HG03135 (cell line): ENCODE measurements at regions not wholly inside any gene's neighbourhood (a gene's known extent, or its start where the extent isn't known, plus 50 kb on each side); places are given as distances from the start of the nearest gene placed in this dataset.
"Not testable (repeated sequence)": the region's sequence is repeated elsewhere in the genome, so short reads cannot be mapped to it uniquely, and the experiment has no call there.

ENCODE experiments used
- ATAC-seq: cut with Tn5 transposase; IDR thresholded peaks from one replicate; pipeline ENCODE4 v1.9.1; 2021; ENCODE audit warnings: mild to moderate bottlenecking, moderate library complexity; ENCODE audit not compliant: unreplicated experiment

DNA sequence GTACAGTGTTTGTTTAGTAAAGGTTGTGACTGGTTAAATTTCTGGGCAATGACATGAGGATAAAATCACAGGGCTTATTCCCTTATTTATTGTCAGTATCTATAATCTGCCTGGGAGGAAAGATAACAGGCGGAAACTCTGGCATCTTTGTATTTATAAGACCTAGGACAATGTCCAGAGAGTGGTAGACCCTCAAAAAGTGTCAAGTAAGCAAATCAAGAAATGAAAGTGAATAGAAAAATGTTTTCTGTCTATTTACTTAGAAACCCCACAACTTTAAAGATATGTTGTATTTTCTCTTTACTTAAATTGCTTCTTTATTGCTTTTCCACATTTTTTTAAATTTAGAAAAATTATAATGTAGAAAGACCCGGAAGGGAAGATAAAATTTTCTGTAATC lies 544.6 kb downstream of the EDEM1 start:
- ATAC-seq = no peak

DNA sequence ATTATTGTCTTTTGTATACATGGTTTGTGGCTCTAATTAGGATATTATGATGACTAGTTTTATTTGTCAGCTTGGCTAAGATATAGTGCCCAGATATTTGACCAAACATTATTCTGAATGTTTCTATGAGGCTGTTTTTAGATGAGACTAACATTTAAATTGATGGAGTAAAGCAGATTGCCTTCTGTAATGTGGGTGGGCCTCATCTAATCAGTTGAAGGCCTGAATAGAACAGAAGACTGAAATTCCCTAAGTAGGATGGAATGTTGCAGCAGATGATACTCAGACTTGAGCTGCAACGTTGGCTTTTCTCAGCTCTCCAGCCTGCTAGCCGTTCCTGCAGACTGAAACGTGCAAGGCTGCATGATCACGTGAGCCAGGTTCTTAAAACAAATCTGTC lies 546.5 kb downstream of the EDEM1 start:
- no peak for ATAC-seq

DNA sequence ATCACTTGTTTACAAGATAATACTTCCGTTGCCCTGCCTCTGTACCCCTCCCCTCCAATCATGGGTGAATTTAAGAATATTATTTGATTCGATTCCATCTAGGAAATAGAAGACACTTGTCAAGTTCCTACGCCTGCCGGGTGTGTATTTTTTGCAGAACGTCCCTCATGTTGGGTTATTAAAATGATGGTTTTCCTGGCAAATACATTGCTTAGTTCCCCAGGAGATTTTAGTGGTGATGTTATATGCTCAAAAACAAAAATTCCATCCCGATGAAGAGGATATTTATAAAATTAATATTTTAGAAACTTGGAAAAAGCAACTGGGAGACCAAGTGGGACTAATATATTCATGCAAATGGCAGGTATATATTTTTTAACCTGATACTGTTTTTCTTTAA lies 548.4 kb downstream of the EDEM1 start:
- ATAC-seq = no peak

DNA sequence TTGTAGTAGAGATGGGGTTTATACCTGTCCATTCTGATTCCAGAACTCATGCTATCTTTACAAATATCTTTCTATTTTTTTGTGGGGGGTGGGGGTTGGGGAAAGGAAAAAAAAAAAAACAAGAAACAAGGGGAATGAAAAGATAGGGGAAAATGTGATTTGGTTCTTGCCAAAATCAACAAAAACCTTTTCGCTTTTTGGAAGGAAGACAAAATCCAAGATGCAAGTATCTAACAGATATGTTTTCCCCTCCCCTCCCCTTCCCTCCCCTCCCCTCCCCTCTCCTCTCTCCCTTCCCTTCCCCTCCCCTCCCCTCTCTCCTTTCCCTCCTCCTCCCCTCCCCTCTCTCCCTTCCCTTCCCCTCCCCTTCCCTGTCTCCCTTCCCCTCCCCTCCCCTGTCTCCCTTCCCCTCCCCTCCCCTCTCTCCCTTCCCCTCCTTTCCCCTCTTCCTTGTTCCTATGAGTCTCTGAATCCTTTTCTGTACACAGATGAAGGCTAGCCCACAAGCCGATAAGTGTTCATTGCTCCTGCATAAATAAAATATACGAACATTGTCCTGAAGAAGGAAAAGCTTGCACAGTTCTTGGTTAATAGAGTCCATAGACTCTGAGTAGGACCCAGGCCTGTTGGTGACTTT lies 551.9 kb downstream of the EDEM1 start:
- no peak for ATAC-seq

DNA sequence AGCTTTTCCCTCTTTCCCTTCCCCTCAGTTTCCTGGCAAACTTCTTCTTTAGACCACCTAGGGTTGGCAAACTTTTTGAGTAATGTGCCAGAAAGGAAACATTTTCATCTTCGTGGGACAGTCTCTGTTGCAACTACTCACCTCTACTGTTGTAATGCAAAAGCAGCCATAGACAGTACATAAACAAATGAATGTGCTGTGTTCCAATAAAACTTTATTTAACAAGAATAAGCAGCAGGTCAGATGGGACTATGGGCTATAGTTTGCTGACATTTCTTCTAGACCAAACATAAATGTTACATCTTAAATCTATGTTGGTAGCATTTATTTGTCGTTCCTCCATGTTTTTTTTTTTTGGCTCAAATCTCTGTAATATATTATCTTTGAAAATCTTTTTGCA lies 552.4 kb downstream of the EDEM1 start:
- no peak for ATAC-seq

DNA sequence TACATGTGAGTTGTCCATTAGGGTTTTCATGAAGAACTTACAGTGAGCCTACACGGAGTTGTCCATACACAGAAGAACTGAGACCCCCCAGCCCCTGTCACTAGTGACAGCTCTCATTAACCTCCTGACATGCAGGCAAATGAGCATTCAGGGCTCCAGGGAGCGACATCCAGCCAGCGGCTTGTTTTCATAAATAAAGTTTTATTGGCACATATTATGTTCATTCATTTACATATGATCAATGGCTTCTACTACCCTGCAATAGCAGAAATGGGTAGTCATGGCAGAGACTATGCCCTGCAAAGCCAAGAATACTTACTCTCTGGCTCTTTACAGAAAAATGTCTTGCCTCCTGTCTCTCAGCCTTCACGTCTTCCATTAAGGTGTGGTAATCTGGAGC lies 553.5 kb downstream of the EDEM1 start:
- ATAC-seq = no peak

DNA sequence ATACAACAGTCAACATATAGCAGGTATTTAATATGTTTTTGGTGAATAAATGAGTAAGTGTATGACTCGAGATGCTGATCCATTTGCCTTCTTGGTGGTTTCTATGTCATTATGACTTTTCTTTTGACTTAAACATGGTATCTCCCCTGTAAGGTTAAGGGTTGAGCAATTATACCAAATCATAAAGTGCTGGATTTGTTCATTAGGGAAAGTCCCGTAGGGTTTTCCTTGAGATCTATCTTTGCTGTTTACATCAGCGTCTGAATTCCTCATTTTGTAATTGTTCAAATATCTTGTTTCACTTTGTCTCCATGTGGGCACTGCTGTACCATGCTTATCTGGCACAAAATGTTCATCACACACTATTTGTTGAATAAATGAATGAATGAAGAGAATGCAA lies 562.6 kb downstream of the EDEM1 start:
- no peak for ATAC-seq

DNA sequence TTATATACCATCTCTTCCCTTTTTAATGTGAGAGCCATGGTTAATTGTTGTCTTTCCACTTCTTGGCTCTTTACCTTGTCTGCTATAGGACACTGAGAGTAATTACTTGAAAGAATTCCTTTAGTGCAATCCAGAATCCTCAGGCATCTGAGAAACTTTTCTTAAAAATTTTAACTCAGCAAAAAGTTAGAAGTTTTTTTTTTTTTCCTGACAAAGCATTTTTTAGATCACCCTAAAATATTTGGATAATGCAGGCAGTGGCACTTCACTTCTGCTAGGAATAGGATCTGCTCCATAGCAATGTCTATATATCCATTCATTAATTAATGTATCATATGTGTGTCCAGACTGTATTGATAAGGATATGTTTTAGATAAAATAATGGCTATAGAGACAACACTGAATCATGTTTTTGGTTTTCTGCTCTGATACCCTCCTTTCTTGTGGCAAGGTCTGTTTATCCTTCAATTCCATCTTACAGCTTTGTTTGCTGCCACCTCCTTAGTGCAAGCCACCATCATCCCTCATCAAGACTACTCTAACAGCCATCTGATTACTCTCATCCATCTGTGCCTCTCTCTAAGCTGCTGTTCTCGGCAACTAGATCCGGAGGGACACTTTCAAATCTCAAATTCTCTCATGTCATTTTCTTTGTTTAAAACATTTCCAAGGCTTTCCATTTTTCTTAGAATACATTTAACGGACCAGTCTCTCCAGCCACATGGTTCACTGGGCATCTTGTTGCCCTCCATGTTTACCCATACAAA lies 563.5 kb downstream of the EDEM1 start:
- no peak for ATAC-seq

DNA sequence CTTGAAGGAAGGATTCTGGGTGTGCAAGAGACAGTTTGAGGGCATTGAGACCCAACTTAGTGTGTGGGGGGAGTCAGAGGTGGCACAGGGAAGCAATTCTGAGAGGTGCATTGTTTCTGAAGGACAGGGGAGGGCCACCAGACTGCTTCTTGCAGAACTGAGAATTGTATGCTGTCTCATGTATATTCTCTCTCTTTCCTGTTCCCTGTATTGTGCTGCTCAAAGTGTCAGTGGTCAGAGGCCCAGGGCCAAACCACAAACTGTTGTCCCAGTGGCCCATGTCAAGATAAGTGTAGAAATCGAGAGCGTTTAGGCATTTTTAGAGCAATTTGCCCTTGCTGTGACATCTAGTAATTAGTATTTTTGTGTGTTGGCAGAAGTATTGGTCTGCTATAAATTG lies 567.1 kb downstream of the EDEM1 start:
- ATAC-seq = no peak

DNA sequence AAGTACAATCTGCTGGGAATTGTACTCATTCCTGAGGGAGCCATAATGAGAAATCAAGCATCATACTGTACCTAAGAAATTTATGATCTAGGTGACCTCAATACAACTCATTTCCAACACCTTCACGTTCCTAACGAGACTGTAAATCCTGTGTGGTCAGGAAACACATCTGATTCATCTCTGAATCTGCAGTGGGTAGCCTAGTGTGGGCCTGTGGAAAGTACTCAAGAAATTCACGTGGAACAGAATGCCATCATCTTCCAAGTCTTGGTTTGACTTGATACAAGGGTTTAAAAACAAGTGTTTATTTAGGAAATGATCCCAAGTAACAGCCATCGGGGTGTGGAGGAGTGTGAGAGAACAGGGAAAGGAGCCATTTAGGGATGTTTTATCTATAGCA lies 568.9 kb downstream of the EDEM1 start:
- no peak for ATAC-seq

DNA sequence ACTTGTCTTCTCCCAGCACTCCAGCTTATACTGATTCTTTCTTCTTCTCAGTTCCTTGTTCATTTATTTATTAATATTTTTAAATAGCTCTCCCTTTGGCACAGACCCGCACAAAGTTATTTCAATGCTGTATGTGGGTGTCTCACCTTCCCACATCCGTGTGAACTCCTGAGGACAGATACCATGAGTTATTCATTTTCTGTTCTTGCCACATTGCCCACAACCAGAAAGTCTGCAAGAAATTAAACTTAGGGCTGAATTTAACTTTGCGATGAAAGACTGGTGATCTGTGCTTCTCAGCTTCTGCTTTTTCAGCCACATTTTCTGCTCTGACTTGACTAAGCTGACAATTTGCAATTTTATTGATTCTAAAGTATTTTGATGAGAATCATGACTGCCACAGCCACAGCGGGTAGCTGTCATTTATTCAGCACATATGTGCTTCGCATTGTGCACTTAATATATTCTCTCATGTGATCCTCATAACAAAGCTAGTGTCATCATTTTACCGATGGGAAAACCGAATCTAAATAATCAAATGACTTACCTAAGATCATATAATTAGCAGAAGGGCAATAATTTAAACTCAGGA lies 569.8 kb downstream of the EDEM1 start:
- ATAC-seq = no peak

DNA sequence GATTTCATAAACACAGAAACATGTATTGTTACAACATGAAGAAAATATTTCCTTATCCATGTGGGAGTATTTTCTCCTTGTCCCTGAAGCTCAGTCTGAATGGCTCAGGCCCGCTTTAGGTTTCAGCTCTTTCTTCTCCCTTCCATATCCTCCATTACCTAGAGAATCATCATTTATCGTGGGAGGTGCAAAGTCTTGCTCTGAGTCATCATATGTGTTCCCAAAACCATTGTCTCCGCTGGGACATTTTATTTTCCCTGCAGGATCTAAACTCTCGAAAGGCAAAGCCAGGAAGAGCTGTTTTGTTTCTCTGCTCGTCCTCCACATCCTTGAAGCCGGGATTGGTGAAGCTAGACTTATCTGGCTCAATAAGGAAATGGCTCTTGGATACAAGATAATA lies 571.2 kb downstream of the EDEM1 start:
- ATAC-seq = no peak

DNA sequence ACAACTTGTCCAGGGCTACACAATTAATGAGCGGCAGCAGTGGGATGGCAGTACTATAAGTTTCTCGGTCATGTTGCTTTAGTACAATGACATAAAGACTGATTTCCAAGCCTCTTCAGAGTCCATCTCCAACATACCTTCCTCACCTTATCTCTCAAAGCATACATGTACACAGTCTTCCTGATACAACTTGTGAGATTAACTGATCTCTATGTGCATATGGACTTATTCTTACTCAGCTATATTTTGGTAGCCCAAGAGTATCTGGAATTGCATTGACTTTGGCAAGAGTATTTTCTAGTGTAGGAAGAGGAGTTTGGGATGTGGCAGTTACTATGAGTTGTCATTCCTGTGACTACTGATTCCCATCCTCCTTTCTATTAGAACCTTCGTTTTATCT lies 575.0 kb downstream of the EDEM1 start:
- ATAC-seq = no peak

DNA sequence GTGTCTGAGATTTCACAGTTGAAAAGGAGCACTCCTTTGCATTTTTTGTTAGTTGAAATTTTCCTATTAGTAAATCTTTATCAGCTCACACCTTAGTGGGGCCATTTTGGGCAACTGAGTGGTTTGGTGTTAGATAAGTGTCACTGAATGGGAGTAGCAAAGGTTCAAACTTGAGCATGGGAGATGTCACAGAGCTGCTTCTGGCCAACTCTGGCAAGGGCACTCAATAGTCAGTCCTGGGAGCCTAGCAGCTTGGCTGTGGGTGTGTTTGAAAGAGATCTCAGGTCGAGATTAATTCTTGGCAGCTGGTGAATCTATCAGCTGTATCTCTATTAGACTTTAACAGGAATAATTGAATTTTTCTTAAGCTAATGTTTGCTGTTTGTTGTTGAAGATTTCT lies 579.3 kb downstream of the EDEM1 start:
- ATAC-seq = no peak

DNA sequence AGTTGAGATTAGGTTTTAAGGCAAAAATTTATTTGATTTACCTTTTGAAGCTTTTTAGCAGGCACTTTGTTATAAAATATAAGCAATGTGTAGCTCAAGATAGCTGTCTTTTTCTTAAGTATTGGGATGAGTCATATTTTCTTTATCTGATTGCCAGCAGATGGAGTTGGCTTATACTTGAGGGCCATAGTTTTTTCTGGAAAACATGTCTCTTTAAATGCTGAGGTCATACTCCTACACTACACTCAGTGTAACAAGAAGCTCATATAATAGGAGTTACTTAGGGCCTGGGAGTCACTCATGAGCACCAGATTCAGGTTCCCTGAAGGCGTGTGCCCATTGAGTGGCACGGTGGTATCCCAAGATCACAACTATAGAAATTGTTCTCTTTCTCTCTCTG lies 579.8 kb downstream of the EDEM1 start:
- no peak for ATAC-seq

DNA sequence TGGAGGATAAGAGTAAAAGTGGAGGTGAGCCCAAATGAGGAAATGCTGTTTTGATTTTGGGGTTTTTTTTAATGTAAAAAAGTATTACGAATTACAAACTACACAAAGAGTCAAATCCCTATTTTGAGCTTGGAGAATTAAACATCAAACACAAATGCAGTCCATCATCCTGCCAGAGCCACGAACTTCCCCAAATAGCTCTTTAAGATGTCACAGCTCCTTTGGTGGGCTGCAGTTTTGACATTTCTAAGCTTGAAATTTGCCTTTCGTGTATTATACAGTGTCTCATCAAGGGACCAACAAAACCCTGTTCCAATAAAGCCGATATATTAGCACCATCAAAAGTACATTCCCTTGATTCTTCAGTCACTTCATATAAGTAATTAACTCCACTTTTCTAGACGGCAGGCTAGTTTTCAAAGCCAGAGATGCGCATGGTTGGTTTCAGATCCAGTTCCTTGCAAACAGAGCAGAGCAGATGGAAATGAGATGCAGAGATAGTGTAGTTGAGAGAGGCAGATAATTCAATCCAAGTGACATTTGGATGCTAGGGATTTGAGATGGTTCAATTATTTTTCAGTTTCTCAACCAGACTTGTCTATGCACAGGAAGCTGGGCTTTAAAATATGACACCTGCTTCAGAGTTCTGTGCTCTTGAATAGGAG lies 580.9 kb downstream of the EDEM1 start:
- ATAC-seq = no peak

DNA sequence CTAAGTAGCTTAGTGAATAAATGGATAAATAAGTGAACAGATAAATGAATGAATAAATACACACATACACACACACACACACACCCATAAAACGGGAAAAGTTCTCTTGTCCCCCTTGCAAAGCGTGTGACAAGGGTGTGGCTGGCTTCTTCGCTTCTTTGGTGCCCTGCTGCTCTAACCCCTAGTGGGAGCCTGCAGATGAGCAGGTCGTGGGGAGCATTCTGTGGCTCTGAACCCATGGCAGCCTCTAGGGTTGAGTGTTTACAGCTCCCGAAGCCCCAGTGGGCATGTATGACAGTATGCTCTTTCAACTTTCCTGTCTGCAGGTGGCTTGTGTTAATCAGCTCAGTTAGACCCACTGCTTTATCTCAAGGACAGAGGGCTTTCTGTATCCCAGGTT lies 582.3 kb downstream of the EDEM1 start:
- no peak for ATAC-seq

DNA sequence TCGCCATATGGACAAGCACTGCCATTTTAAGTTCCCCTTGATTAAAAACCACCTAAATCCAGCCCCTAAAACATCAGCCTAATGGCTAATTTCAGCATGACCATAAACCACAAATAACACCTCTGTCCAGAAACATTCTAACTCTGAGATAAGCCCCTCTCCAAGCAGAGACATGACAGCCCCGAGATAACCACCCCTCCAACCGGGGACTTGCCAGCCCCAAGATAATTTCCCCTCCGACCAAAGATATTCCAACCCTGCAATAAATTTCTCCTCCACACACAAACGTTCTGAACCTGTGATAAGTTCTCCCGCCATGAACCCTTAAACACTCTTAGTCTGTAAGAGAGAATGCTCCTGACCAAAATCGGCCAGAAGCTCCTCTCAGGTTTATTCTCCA lies 586.8 kb downstream of the EDEM1 start:
- no peak for ATAC-seq

DNA sequence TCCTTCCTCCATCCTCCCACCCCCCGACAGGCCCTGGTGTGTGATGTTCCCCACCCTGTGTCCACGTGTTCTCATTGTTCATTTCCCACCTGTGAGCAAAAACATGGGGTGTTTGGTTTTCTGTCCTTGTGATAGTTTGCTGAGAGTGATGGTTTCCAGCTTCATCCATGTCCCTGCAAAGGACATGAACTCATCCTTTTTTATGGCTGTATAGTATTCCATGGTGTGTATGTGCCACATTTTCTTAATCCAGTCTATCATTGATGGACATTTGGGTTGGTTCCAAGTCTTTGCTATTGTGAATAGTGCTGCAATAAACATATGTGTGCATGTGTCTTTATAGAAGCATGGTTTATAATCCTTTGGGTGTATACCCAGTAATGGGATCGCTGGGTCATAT lies 587.6 kb downstream of the EDEM1 start:
- ATAC-seq = not testable (repeated sequence)

DNA sequence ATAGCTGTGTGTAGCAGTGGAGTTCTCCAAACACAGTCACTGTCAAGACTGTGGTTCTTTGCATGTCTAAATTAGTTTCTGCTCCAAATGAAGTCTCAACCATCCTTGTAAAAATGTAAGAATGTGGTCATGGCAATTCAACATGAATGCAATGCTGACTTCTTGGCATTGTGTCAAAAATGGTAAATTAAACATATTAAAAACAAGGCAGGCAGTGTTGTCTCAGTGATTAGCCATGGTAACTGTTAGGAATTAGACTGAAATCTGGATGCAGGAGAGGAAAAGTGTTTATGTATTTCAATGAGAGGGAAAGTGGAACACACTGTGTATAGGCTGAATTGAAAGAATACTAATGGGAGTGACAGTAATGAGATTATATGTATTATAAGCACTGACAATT lies 597.2 kb downstream of the EDEM1 start:
- no peak for ATAC-seq

DNA sequence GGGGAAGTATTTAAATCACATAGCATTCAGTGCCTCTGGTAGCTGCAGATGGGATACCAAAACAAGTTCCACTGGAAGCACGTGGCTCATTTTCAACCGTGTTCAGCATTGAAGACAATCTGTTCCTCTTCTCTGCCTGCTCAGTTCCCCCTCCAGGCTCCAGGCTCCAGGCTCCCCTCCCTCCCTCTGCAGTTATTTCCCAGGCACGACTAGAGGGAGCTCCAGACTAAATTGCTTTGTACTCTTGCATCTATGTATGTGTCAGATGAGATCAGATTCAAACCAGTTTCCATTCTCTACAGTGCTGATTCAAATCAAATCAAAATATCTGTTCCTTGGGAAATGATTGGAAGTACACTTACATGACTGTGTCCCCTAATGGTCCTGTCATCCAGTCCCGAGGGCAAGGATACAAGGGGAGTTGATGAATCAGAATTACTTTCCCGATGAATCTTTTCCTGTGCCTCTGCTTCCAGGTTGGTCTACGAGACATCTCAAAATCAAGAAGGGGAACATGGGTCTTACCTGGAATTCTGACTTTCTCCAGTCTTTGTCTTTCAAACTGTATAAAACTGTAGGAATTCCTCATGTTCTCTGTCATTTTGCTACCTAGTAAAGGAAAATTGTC lies 600.5 kb downstream of the EDEM1 start:
- ATAC-seq = no peak

DNA sequence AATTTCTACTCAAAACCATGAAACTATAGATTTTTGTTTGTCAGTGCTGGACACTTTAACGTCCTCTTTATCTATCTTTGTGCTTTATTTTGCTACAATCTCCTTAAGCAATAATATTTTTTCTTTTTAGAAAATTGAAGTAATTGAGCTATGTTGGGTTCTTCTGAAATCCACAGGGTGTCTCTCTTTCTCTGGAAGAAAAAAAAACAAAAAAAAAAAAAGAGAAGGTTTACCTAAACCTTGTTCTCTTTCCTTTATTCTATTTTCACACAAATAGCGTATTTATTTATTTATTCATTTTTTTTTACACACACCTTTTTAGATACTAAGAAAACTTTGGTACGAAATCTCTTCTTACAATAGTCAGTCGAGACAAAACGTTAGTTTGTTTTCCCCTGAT lies 601.0 kb downstream of the EDEM1 start:
- no peak for ATAC-seq
